Tibial nerve (tissue), 4 donors: ENCODE measurements at regions not wholly inside any gene's neighbourhood (a gene's known extent, or its start where the extent isn't known, plus 50 kb on each side); places are given as distances from the start of the nearest gene placed in this dataset.

Experiments used
- EP300 ChIP-seq, 2 donors: sonication (generic); formaldehyde crosslinking; IDR thresholded peaks; one replicate each; pipeline ENCODE4 v1.6.1; 2017; ENCODE audit warnings: antibody characterized with exemption in 2 of 2, mild to moderate bottlenecking in 1 of 2
- TF ChIP-seq, protein P1 (sequence below), 5 experiments: fragments of 200-600 bp in 3 of 5; fragments of 450-650 bp in 2 of 5; sonication (generic) in 3 of 5; IDR thresholded peaks; one replicate each; pipeline ENCODE4 v1.5.1; 2016 to 2019; ENCODE audit warnings: antibody characterized with exemption in 5 of 5, mild to moderate bottlenecking in 3 of 5, moderate library complexity in 2 of 5

DNA sequence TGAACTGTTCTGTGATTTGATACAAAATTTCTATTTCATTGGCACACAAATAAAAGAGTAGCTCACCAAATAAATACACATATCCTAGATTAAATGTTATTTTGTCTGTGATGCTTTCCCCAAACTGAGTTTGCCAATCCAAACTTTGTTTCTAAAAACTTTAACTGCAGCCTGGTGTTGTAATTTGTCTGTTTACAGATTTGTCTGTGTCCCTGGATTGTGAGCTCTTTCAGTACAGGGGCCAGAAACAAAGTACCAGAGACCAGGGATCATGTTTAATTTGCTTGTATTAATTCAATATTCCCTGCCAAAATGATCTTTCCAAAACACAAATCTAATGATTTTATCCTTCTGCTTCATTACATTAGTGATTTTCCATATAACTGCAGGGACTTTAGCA lies 1044.6 kb upstream of the GJE1 start:
- TF ChIP-seq, protein P1, sequence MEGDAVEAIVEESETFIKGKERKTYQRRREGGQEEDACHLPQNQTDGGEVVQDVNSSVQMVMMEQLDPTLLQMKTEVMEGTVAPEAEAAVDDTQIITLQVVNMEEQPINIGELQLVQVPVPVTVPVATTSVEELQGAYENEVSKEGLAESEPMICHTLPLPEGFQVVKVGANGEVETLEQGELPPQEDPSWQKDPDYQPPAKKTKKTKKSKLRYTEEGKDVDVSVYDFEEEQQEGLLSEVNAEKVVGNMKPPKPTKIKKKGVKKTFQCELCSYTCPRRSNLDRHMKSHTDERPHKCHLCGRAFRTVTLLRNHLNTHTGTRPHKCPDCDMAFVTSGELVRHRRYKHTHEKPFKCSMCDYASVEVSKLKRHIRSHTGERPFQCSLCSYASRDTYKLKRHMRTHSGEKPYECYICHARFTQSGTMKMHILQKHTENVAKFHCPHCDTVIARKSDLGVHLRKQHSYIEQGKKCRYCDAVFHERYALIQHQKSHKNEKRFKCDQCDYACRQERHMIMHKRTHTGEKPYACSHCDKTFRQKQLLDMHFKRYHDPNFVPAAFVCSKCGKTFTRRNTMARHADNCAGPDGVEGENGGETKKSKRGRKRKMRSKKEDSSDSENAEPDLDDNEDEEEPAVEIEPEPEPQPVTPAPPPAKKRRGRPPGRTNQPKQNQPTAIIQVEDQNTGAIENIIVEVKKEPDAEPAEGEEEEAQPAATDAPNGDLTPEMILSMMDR (IDR thresholded peaks at IDR 0.05) = no peak
- no peak for TF ChIP-seq EP300 (IDR thresholded peaks at IDR 0.05)
